GM12872 (cell line): ENCODE measurements at regions not wholly inside any gene's neighbourhood (a gene's known extent, or its start where the extent isn't known, plus 50 kb on each side); places are given as distances from the start of the nearest gene placed in this dataset.

ENCODE experiments used
- TF ChIP-seq, protein P1 (sequence below): IDR thresholded peaks from 3 replicates; pipeline ENCODE4 v1.5.1; 2011; ENCODE audit warnings: low read depth, mild to moderate bottlenecking, low read length, moderate library complexity; ENCODE audit not compliant: insufficient read depth

- TF ChIP-seq, protein P1, sequence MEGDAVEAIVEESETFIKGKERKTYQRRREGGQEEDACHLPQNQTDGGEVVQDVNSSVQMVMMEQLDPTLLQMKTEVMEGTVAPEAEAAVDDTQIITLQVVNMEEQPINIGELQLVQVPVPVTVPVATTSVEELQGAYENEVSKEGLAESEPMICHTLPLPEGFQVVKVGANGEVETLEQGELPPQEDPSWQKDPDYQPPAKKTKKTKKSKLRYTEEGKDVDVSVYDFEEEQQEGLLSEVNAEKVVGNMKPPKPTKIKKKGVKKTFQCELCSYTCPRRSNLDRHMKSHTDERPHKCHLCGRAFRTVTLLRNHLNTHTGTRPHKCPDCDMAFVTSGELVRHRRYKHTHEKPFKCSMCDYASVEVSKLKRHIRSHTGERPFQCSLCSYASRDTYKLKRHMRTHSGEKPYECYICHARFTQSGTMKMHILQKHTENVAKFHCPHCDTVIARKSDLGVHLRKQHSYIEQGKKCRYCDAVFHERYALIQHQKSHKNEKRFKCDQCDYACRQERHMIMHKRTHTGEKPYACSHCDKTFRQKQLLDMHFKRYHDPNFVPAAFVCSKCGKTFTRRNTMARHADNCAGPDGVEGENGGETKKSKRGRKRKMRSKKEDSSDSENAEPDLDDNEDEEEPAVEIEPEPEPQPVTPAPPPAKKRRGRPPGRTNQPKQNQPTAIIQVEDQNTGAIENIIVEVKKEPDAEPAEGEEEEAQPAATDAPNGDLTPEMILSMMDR = no peak
These were observed 285.3 kb upstream of the ZSWIM2 start for GRCh38 chr2:187134306-187134705.

DNA sequence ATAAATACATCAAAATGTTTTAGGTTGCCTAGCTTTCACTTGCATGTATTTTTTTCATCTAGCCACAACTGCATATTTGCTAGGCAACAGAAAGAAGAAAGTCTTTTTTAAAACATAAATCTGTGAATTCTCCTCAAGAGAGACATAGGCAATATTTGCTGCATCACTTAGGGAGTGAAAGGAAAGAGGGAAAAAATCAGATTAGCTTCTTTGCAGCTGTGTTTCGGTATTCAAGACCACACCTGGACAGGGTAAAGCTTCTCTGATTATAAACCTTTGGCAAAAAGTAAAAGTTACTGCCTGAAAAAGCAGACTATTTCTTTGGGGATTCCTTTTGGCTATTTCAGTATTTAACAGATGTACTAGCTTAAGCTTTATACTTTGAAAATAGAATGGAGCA lies 280.9 kb upstream of the ZSWIM2 start:
- TF ChIP-seq, protein P1 = no peak

- TF ChIP-seq, protein P1 = no peak
These were observed 280.3 kb upstream of the ZSWIM2 start for GRCh38 chr2:187129306-187129705.

GRCh38 chr2:187126247-187127005 lies 277.5 kb upstream of the ZSWIM2 start:
- TF ChIP-seq, protein P1 = no peak

GRCh38 chr2:187125318-187125717 lies 276.3 kb upstream of the ZSWIM2 start:
- TF ChIP-seq, protein P1 = no peak

GRCh38 chr2:187124529-187124928 lies 275.6 kb upstream of the ZSWIM2 start:
- TF ChIP-seq, protein P1 = no peak

DNA sequence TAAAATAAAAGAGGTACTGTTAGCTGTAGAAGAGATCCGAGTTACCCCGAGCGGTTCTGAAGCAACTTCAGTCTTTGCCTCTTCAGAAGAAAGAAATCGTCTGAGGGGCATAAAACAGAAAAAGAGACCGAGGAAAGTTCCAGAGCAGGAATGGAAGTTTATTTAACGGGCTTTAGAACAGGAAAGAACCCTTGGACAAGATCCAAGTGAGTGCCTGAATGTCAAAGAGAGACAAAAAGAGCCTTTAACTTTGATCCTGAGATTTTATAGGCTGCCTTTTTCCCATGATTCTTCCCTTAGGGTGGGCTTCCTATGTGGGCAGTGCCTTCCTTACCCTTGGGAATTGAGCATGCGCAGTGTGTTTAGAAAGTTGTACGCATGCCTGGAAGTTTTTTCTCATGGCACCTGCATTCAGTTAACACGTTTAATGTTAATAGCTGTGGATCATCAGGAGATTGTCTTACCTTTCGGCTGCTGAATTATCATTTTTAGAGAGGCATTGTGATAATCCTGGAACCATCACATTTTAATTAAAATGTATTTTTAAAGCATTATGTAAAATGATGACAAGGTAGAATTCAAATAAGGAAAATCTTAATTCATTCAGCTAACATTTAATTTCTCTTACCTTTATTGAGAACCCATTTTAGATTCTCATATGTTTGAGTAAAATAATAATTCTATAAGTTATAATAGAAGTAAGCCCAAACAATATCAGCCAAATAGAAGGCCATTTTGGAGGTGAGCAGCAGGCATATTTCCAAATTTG lies 269.5 kb upstream of the ZSWIM2 start:
- TF ChIP-seq, protein P1 = no peak
